Neural crest cell (in vitro differentiated cells): ENCODE measurements at regions not wholly inside any gene's neighbourhood (a gene's known extent, or its start where the extent isn't known, plus 50 kb on each side); places are given as distances from the start of the nearest gene placed in this dataset.

Source experiments
- DNase-seq: peaks from one replicate; pipeline ENCODE4 v3.0.0; 2021; ENCODE audit warnings: low read depth, mixed read lengths, low spot score
- H3K27ac Mint-ChIP-seq: one replicate; pipeline ENCODE4 v1.8.0; 2021; ENCODE audit warnings: mild to moderate bottlenecking, mixed read lengths; ENCODE audit not compliant: unreplicated experiment
- H3K27me3 Mint-ChIP-seq: 2 replicates; pipeline ENCODE4 v1.8.0; 2021; ENCODE audit warnings: low read depth, mild to moderate bottlenecking, mixed read lengths
- H3K36me3 Mint-ChIP-seq: 2 replicates; pipeline ENCODE4 v1.8.0; 2021; ENCODE audit warnings: low read depth, mild to moderate bottlenecking, mixed read lengths
- H3K4me1 Mint-ChIP-seq: 2 replicates; pipeline ENCODE4 v1.8.0; 2021; ENCODE audit warnings: mixed read lengths
- H3K4me3 Mint-ChIP-seq: one replicate; pipeline ENCODE4 v1.8.0; 2021; ENCODE audit warnings: mild to moderate bottlenecking, mixed read lengths
- H3K9me3 Mint-ChIP-seq: 2 replicates; pipeline ENCODE4 v1.8.0; 2021; ENCODE audit warnings: mixed read lengths
- TF ChIP-seq, protein P1 (sequence below): fragments of 200-600 bp; sonication (generic); conservative IDR thresholded peaks from 2 replicates; pipeline ENCODE4 v1.5.0; 2021; ENCODE audit warnings: antibody characterized with exemption, mild to moderate bottlenecking

GRCh38 chr1:118269598-118269997 is 84.6 kb upstream of the SPAG17 start:
- H3K4me3 Mint-ChIP-seq = no peak overlapping the region
- TF ChIP-seq, protein P1, sequence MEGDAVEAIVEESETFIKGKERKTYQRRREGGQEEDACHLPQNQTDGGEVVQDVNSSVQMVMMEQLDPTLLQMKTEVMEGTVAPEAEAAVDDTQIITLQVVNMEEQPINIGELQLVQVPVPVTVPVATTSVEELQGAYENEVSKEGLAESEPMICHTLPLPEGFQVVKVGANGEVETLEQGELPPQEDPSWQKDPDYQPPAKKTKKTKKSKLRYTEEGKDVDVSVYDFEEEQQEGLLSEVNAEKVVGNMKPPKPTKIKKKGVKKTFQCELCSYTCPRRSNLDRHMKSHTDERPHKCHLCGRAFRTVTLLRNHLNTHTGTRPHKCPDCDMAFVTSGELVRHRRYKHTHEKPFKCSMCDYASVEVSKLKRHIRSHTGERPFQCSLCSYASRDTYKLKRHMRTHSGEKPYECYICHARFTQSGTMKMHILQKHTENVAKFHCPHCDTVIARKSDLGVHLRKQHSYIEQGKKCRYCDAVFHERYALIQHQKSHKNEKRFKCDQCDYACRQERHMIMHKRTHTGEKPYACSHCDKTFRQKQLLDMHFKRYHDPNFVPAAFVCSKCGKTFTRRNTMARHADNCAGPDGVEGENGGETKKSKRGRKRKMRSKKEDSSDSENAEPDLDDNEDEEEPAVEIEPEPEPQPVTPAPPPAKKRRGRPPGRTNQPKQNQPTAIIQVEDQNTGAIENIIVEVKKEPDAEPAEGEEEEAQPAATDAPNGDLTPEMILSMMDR = no peak
- no peaks in the 10 kb centered on the region for H3K9me3 Mint-ChIP-seq
- no peaks in the 10 kb centered on the region for H3K36me3 Mint-ChIP-seq
- no peak overlapping the region for H3K27ac Mint-ChIP-seq
- no peaks in the 10 kb centered on the region for H3K4me1 Mint-ChIP-seq
- DNase-seq = no peak
- H3K27me3 Mint-ChIP-seq = no peaks in the 10 kb centered on the region

DNA sequence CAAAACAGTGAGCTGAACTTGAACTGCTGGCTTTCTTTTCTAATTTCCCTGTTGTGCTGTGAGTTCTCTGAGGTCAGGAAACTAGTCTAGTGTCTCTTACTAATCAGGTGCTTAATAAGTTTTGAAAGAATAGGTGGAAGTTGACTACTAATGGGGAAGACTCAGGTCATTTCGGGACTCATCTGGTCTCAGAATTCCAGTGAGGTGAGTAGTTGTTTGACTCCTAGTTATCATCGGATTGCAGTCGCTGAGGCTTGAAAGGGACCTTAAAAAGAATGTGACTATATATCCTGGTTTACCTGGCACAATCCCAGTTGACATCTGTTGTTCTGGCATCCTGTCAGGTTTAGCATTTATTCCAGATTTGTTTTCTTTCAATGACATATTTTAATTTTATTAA is 81.4 kb upstream of the SPAG17 start:
- H3K4me1 Mint-ChIP-seq = no peaks in the 10 kb centered on the region
- H3K27ac Mint-ChIP-seq = no peak overlapping the region
- TF ChIP-seq, protein P1 = no peak
- no peak for DNase-seq
- H3K4me3 Mint-ChIP-seq = no peak overlapping the region
- H3K9me3 Mint-ChIP-seq = no peaks in the 10 kb centered on the region
- H3K36me3 Mint-ChIP-seq = no peaks in the 10 kb centered on the region
- no peaks in the 10 kb centered on the region for H3K27me3 Mint-ChIP-seq

DNA sequence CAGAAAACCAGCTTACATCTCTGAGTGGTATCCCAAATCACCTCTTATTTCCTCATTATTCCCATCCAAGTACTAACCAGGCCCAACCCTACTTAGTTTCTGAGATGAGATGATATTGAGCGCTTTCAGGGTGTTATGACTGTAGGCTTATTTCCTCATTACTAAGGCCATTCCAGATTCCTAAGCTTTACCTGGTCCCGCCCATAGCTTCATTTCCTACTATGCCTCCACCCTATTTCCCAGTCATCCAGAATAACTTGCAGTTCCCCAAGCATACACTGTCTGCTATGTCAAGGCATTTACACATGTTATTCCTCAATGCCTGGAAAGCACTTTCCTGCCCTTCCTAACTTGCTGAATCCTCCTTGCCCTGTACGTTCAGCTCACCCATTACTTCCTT is 79.3 kb upstream of the SPAG17 start:
- H3K27me3 Mint-ChIP-seq = no peaks in the 10 kb centered on the region
- DNase-seq = no peak
- no peak overlapping the region for H3K27ac Mint-ChIP-seq
- H3K4me1 Mint-ChIP-seq = no peaks in the 10 kb centered on the region
- H3K36me3 Mint-ChIP-seq = no peaks in the 10 kb centered on the region
- TF ChIP-seq, protein P1 = no peak
- H3K4me3 Mint-ChIP-seq = no peak overlapping the region
- no peaks in the 10 kb centered on the region for H3K9me3 Mint-ChIP-seq

GRCh38 chr1:118262865-118263264 is 77.8 kb upstream of the SPAG17 start:
- Mint-ChIP-seq H3K36me3 (no peaks in the 10 kb centered on the region), H3K4me1 (no peaks in the 10 kb centered on the region), H3K9me3 (no peaks in the 10 kb centered on the region), H3K27me3 (no peaks in the 10 kb centered on the region), H3K27ac (no peak overlapping the region), H3K4me3 (no peak overlapping the region)
- TF ChIP-seq, protein P1 = no peak
- no peak for DNase-seq

GRCh38 chr1:118258975-118259374 is 73.9 kb upstream of the SPAG17 start:
- no peaks in the 10 kb centered on the region for H3K27me3 Mint-ChIP-seq
- no peaks in the 10 kb centered on the region for H3K9me3 Mint-ChIP-seq
- DNase-seq = no peak
- no peak overlapping the region for H3K4me3 Mint-ChIP-seq
- H3K4me1 Mint-ChIP-seq = no peaks in the 10 kb centered on the region
- no peaks in the 10 kb centered on the region for H3K36me3 Mint-ChIP-seq
- TF ChIP-seq, protein P1 = no peak
- H3K27ac Mint-ChIP-seq = no peak overlapping the region

GRCh38 chr1:118257946-118258345 is 72.9 kb upstream of the SPAG17 start:
- H3K36me3 Mint-ChIP-seq = no peaks in the 10 kb centered on the region
- H3K9me3 Mint-ChIP-seq = no peaks in the 10 kb centered on the region
- peaks cover 6% of the 10 kb centered on the region for H3K4me1 Mint-ChIP-seq
- no peak overlapping the region for H3K27ac Mint-ChIP-seq
- no peaks in the 10 kb centered on the region for H3K27me3 Mint-ChIP-seq
- no peak for DNase-seq
- TF ChIP-seq, protein P1 = no peak
- H3K4me3 Mint-ChIP-seq = no peak overlapping the region
